ENCODE measurements at regions not wholly inside any gene's neighbourhood (a gene's known extent, or its start where the extent isn't known, plus 50 kb on each side); places are given as distances from the start of the nearest gene placed in this dataset.

DNA sequence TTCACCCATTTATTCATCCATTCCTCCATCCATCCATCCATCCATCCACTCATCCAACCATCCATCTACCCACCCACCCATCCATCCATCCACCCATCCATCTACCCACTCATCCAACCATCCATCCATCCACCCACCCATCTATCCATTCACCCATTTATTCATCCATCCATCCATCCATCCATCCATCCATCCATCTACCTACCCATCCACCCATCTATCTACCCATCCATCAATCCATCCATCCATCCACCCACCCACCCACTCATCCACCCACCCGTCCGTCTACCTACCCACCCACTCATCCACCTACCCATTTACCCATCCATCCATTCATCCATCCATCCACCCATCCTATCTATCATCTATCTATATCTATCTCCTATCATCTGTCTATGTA is 169.4 kb upstream of the SHH start:
- no peak for DNase-seq
- Histone ChIP-seq H3K27me3 (ENCODE audit: control insufficient read depth, insufficient read depth, low read length) (peaks cover 8% of the 10 kb centered on the region), H3K4me1 (ENCODE audit: control insufficient read depth, insufficient read depth, low read length) (no peaks in the 10 kb centered on the region), H3K9me3 (ENCODE audit: control insufficient read depth, low read depth, low read length) (no peaks in the 10 kb centered on the region), H3K27ac (ENCODE audit: low read length) (no peak overlapping the region), H3K36me3 (ENCODE audit: control insufficient read depth, insufficient read depth, low read length) (no peaks in the 10 kb centered on the region), H3K4me3 (ENCODE audit: low read length) (no peak overlapping the region)
- WGBS (ENCODE audit: insufficient coverage, low lambda C conversion rate) = no CpG with 5 or more reads among the region's 2 CpGs

DNA sequence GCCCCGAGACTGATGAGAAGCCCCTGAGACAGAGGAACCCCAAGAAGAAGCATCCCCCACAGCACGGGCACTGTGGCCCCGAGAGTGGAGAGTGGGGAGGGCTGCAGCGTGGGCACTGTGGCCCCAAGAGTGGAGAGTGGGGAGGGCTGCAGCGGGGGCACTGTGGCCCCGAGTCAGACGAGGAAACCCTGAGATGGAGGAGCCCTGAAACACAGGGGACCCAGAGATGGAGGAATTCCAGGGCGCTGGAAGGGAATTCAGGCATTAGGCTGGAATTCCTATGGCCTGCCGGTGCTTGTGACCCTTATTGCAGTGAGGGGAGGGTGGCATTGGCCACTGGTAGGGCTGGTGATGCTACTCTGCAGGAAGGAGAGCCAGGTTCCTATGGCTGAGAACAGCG is 168.6 kb upstream of the SHH start:
- peaks cover 8% of the 10 kb centered on the region for H3K27me3 ChIP-seq (ENCODE audit: control insufficient read depth, insufficient read depth, low read length)
- no peaks in the 10 kb centered on the region for H3K4me1 ChIP-seq (ENCODE audit: control insufficient read depth, insufficient read depth, low read length)
- H3K27ac ChIP-seq (ENCODE audit: low read length) = no peak overlapping the region
- no peaks in the 10 kb centered on the region for H3K9me3 ChIP-seq (ENCODE audit: control insufficient read depth, low read depth, low read length)
- WGBS (ENCODE audit: insufficient coverage, low lambda C conversion rate) = no CpG with 5 or more reads among the region's 10 CpGs
- H3K36me3 ChIP-seq (ENCODE audit: control insufficient read depth, insufficient read depth, low read length) = no peaks in the 10 kb centered on the region
- no peak for DNase-seq
- no peak overlapping the region for H3K4me3 ChIP-seq (ENCODE audit: low read length)

DNA sequence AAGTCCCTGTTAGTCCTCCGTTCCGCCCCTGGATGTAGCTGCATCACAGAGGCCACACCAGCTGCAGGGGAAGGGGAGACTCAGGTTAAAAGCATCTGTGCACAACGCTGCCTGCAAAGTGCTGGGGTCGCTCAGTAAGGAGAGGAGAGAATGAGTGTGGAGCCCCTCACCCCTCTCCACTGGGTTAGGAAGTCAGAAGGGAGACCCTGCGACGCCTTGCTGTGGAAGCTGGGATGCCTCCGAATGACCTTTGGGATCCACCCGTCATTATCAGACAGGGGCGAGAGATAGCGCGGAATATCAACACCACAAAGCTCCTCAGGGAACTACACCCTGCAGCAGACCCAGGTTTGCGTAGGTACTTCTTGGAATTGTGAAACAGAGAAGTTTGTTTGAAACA is 167.7 kb upstream of the SHH start:
- Histone ChIP-seq H3K9me3 (ENCODE audit: control insufficient read depth, low read depth, low read length) (no peaks in the 10 kb centered on the region), H3K36me3 (ENCODE audit: control insufficient read depth, insufficient read depth, low read length) (no peaks in the 10 kb centered on the region), H3K4me3 (ENCODE audit: low read length) (no peak overlapping the region), H3K27ac (ENCODE audit: low read length) (no peak overlapping the region), H3K27me3 (ENCODE audit: control insufficient read depth, insufficient read depth, low read length) (peaks cover 8% of the 10 kb centered on the region), H3K4me1 (ENCODE audit: control insufficient read depth, insufficient read depth, low read length) (no peaks in the 10 kb centered on the region)
- DNase-seq = no peak
- WGBS (ENCODE audit: insufficient coverage, low lambda C conversion rate) = no CpG with 5 or more reads among the region's 12 CpGs

DNA sequence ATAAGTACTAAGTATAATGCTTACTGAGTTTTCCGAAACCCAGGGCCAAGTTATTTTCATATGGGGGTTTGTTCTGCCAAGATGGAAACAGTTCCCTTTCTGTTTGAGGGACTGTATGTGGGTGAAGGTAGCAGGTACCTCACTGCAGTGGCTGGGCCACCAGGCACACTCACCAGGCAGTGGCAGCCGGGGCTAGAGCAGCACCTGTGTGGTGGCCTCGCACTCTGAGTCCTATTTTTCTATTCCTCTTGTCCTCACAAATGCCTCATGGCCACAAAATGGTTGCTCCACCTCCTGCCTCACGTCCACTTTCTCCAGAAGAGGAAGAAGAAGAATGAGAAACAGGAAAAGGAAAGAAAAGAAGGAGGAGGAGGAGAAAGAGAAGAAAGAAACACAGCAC is 167.3 kb upstream of the SHH start:
- DNase-seq = no peak
- peaks cover 8% of the 10 kb centered on the region for H3K27me3 ChIP-seq (ENCODE audit: control insufficient read depth, insufficient read depth, low read length)
- H3K9me3 ChIP-seq (ENCODE audit: control insufficient read depth, low read depth, low read length) = no peaks in the 10 kb centered on the region
- H3K4me1 ChIP-seq (ENCODE audit: control insufficient read depth, insufficient read depth, low read length) = no peaks in the 10 kb centered on the region
- no peak overlapping the region for H3K27ac ChIP-seq (ENCODE audit: low read length)
- H3K36me3 ChIP-seq (ENCODE audit: control insufficient read depth, insufficient read depth, low read length) = no peaks in the 10 kb centered on the region
- no peak overlapping the region for H3K4me3 ChIP-seq (ENCODE audit: low read length)
- 100% methylated on average over 1 of the region's 4 CpGs for WGBS (ENCODE audit: insufficient coverage, low lambda C conversion rate)

- 100% methylated on average over 1 of the region's 7 CpGs for WGBS (ENCODE audit: insufficient coverage, low lambda C conversion rate)
- peaks cover 8% of the 10 kb centered on the region for H3K27me3 ChIP-seq (ENCODE audit: control insufficient read depth, insufficient read depth, low read length)
- H3K4me1 ChIP-seq (ENCODE audit: control insufficient read depth, insufficient read depth, low read length) = no peaks in the 10 kb centered on the region
- H3K4me3 ChIP-seq (ENCODE audit: low read length) = no peak overlapping the region
- no peaks in the 10 kb centered on the region for H3K9me3 ChIP-seq (ENCODE audit: control insufficient read depth, low read depth, low read length)
- H3K36me3 ChIP-seq (ENCODE audit: control insufficient read depth, insufficient read depth, low read length) = no peaks in the 10 kb centered on the region
- H3K27ac ChIP-seq (ENCODE audit: low read length) = no peak overlapping the region
- no peak for DNase-seq
Measured at GRCh38 chr7:155975490-155975889, 163.2 kb upstream of the SHH start.

GRCh38 chr7:155974186-155974897 is 162.1 kb upstream of the SHH start:
- Histone ChIP-seq H3K4me3 (ENCODE audit: low read length) (no peak overlapping the region), H3K4me1 (ENCODE audit: control insufficient read depth, insufficient read depth, low read length) (no peaks in the 10 kb centered on the region), H3K27me3 (ENCODE audit: control insufficient read depth, insufficient read depth, low read length) (peaks cover 7% of the 10 kb centered on the region), H3K36me3 (ENCODE audit: control insufficient read depth, insufficient read depth, low read length) (no peaks in the 10 kb centered on the region), H3K27ac (ENCODE audit: low read length) (no peak overlapping the region), H3K9me3 (ENCODE audit: control insufficient read depth, low read depth, low read length) (no peaks in the 10 kb centered on the region)
- DNase-seq = no peak
- WGBS (ENCODE audit: insufficient coverage, low lambda C conversion rate) = no CpG with 5 or more reads among the region's 11 CpGs

- Histone ChIP-seq H3K4me1 (ENCODE audit: control insufficient read depth, insufficient read depth, low read length) (no peaks in the 10 kb centered on the region), H3K9me3 (ENCODE audit: control insufficient read depth, low read depth, low read length) (no peaks in the 10 kb centered on the region), H3K36me3 (ENCODE audit: control insufficient read depth, insufficient read depth, low read length) (no peaks in the 10 kb centered on the region), H3K27me3 (ENCODE audit: control insufficient read depth, insufficient read depth, low read length) (peaks cover 3% of the 10 kb centered on the region), H3K4me3 (ENCODE audit: low read length) (no peak overlapping the region), H3K27ac (ENCODE audit: low read length) (no peak overlapping the region)
- no peak for DNase-seq
- WGBS (ENCODE audit: insufficient coverage, low lambda C conversion rate) = no CpG with 5 or more reads among the region's 15 CpGs
Measured at GRCh38 chr7:155973451-155973997, 161.3 kb upstream of the SHH start.

DNA sequence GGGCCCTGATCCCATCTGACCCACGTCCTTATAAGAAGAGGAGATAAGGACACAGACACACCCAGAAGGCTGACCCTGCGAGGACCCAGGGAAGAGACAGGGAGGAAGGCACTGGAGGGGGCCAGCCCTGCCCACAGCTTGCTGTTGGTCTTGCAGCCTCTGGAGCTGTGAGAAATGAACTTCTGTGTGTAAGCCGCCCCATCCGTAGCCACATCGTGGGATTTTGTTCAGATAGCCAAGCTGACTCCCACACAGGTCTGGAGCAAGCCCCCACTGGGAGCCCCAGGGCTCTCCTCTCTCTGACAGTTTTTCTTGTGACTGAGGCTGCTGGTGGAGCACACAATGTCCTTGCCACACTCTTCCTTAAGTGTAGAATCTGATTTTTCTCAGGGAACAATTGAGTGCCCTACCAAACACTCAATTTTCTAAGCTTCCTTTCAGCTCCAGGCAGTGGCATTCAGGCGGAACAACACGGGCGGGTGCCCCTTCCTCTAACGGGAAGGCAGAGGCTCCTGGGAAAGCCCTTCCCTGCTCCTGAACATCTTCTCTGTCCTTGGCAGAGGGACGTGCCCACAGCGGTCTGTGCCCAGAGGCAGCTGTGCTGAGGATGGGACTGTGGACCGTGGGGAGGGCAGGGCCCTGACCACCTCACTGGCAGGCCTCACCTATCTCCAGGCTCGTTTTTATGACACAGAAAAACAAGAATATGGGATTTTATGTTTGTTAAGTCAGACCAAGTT is 160.6 kb upstream of the SHH start:
- DNase-seq = no peak
- peaks cover under 1% of the 10 kb centered on the region for H3K27me3 ChIP-seq (ENCODE audit: control insufficient read depth, insufficient read depth, low read length)
- H3K4me1 ChIP-seq (ENCODE audit: control insufficient read depth, insufficient read depth, low read length) = no peaks in the 10 kb centered on the region
- 40% methylated on average over 1 of the region's 13 CpGs for WGBS (ENCODE audit: insufficient coverage, low lambda C conversion rate)
- no peak overlapping the region for H3K4me3 ChIP-seq (ENCODE audit: low read length)
- H3K36me3 ChIP-seq (ENCODE audit: control insufficient read depth, insufficient read depth, low read length) = no peaks in the 10 kb centered on the region
- no peak overlapping the region for H3K27ac ChIP-seq (ENCODE audit: low read length)
- H3K9me3 ChIP-seq (ENCODE audit: control insufficient read depth, low read depth, low read length) = no peaks in the 10 kb centered on the region

DNA sequence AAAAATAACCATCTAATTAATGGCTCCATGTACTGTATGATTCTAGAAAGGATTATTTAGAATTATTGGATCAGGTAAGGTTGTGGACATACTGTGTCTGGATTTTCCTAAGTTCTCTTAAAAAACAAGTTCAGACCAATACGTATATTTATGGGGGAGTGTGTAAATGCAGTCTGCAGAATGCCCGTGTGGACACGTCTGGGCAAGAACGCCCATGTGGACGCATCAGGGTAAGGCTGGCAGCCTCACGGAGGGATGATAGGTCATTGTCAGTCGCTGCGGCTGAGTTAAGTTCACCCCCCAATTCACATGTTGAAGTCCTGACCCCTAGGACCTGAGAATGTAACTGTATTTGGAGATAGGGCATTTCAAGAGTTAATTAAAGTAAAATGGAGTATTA is 160.0 kb upstream of the SHH start:
- no peak overlapping the region for H3K27ac ChIP-seq (ENCODE audit: low read length)
- H3K36me3 ChIP-seq (ENCODE audit: control insufficient read depth, insufficient read depth, low read length) = no peaks in the 10 kb centered on the region
- no peaks in the 10 kb centered on the region for H3K9me3 ChIP-seq (ENCODE audit: control insufficient read depth, low read depth, low read length)
- DNase-seq = no peak
- H3K4me1 ChIP-seq (ENCODE audit: control insufficient read depth, insufficient read depth, low read length) = no peaks in the 10 kb centered on the region
- no peak overlapping the region for H3K4me3 ChIP-seq (ENCODE audit: low read length)
- H3K27me3 ChIP-seq (ENCODE audit: control insufficient read depth, insufficient read depth, low read length) = no peaks in the 10 kb centered on the region
- no CpG with 5 or more reads among the region's 8 CpGs for WGBS (ENCODE audit: insufficient coverage, low lambda C conversion rate)

- DNase-seq = no peak
Measured at GRCh38 chr7:155971180-155971770, 159.0 kb upstream of the SHH start.

More at GRCh38 chr7:155971180-155971770, 159.0 kb upstream of the SHH start:
- Histone ChIP-seq H3K4me1 (ENCODE audit: control insufficient read depth, insufficient read depth, low read length) (no peaks in the 10 kb centered on the region), H3K9me3 (ENCODE audit: control insufficient read depth, low read depth, low read length) (no peaks in the 10 kb centered on the region), H3K36me3 (ENCODE audit: control insufficient read depth, insufficient read depth, low read length) (no peaks in the 10 kb centered on the region), H3K27ac (ENCODE audit: low read length) (no peak overlapping the region), H3K4me3 (ENCODE audit: low read length) (no peak overlapping the region), H3K27me3 (ENCODE audit: control insufficient read depth, insufficient read depth, low read length) (no peaks in the 10 kb centered on the region)
- 90% methylated on average over 1 of the region's 15 CpGs for WGBS (ENCODE audit: insufficient coverage, low lambda C conversion rate)
